ENCODE measurements at regions not wholly inside any gene's neighbourhood (a gene's known extent, or its start where the extent isn't known, plus 50 kb on each side); places are given as distances from the start of the nearest gene placed in this dataset.

DNA sequence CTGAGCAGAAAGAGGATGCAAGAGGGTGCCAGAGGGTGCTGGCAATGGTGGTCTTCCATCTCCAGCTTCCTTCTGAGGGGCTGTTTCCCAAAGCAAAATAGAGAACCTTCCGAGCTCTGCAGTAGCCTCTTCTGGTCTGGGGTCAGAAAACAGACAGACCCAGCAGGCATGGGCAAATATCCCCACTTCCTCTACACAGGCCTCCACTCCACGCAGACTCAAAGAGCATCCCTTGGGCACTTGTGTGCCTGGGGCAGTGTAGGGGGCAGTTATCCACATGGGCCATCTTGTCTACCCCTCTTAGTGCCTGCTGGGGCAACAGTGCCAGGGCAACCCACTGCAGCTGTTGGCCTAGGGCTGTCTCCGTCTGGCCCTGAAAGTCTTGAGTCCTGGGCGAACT lies 231.9 kb downstream of the TTC8 start:
- intact Hi-C loops (cut with micrococcal nuclease) = no loop called here
- H3K9me1 ChIP-seq (replicated peaks; ENCODE audit: control insufficient read depth, extremely low read depth, insufficient read depth, low read length) = no peaks in the 10 kb centered on the region
- no peak overlapping the region for H3K27ac ChIP-seq (ENCODE audit: insufficient read depth, low read depth, low read length)
- H3K36me3 ChIP-seq (ENCODE audit: control insufficient read depth in 2 of 2, extremely low read depth in 1 of 2, insufficient read depth in 2 of 2, low read length in 2 of 2) = no peaks in the 10 kb centered on the region
- DNase-seq (ENCODE audit: low read depth, low spot score) (no peak), FAIRE-seq (no peak)
- H3K9ac ChIP-seq (replicated peaks; ENCODE audit: extremely low read depth, insufficient read depth, low read length) = no peak overlapping the region
- H3K4me2 ChIP-seq (ENCODE audit: insufficient read depth, low read length) = no peak overlapping the region
- TF ChIP-seq POLR2A (IDR thresholded peaks at IDR 0.05; ENCODE audit: low read depth, low read length) = no peak
- TF ChIP-seq, protein P1, sequence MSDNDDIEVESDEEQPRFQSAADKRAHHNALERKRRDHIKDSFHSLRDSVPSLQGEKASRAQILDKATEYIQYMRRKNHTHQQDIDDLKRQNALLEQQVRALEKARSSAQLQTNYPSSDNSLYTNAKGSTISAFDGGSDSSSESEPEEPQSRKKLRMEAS (IDR thresholded peaks at IDR 0.05; ENCODE audit: insufficient read depth, insufficient read length) = no peak
- H3K9me3 ChIP-seq (replicated peaks; ENCODE audit: control insufficient read depth, insufficient read depth, low read length) = no peaks in the 10 kb centered on the region
- POLR2A ChIA-PET = no interaction called here
- H2AFZ ChIP-seq (ENCODE audit: low read depth, low read length) = no peak overlapping the region
- no peaks in the 10 kb centered on the region for H3K79me2 ChIP-seq (ENCODE audit: control insufficient read depth, insufficient read depth, low read length)
- H3K27me3 ChIP-seq (ENCODE audit: control insufficient read depth in 2 of 2, insufficient read depth in 2 of 2, low read length in 2 of 2) = no peaks in the 10 kb centered on the region
- H4K20me1 ChIP-seq (replicated peaks; ENCODE audit: control insufficient read depth, extremely low read depth, insufficient read depth, low read length) = no peaks in the 10 kb centered on the region
- no peak overlapping the region for H3K4me3 ChIP-seq (replicated peaks in 1 of 3; ENCODE audit: insufficient read depth in 1 of 3, low read depth in 1 of 3, low read length in 3 of 3)
- no peaks in the 10 kb centered on the region for H3K4me1 ChIP-seq (ENCODE audit: control insufficient read depth, extremely low read depth, insufficient read depth, low read length)
- no TSS peak for BruUV-seq (replicated peaks)
- CTCF ChIA-PET = interaction anchor here (1.1 kb wide), 1 partner anchor 16 kb away, joined by 6 read pairs; no protein-coding TSS in a partner anchor
- dilution Hi-C loops (cut with MboI; ENCODE audit: extremely low pct_ligation_motif_present, low sequenced_read_pairs) = no loop called here

DNA sequence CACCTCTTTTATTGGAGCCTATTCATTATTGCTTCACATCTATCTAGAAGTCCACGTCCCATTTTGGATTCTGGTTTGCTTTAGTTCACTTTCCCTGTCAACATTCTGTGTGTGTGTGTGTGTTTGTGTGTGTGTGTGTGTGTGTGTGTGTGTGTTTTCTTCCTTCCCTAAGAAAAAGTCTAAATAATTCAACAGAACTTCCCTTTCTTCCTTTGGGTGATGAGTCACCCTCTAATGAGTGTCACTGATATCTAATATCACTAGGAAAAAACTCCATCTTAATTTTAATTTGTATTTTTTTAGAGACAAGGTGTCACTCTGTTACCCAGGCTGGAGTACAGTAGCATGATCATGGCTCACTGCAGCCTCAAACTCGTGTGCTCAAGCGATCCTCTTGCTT lies 234.2 kb downstream of the TTC8 start:
- POLR2A ChIA-PET = no interaction called here
- Histone ChIP-seq H3K9me1 (replicated peaks; ENCODE audit: control insufficient read depth, extremely low read depth, insufficient read depth, low read length) (no peaks in the 10 kb centered on the region), H4K20me1 (replicated peaks; ENCODE audit: control insufficient read depth, extremely low read depth, insufficient read depth, low read length) (no peaks in the 10 kb centered on the region), H3K4me3 (replicated peaks in 1 of 3; ENCODE audit: insufficient read depth in 1 of 3, low read depth in 1 of 3, low read length in 3 of 3) (no peak overlapping the region), H3K36me3 (ENCODE audit: control insufficient read depth in 2 of 2, extremely low read depth in 1 of 2, insufficient read depth in 2 of 2, low read length in 2 of 2) (no peaks in the 10 kb centered on the region), H3K9me3 (replicated peaks; ENCODE audit: control insufficient read depth, insufficient read depth, low read length) (no peaks in the 10 kb centered on the region), H3K9ac (replicated peaks; ENCODE audit: extremely low read depth, insufficient read depth, low read length) (no peak overlapping the region), H3K27ac (ENCODE audit: insufficient read depth, low read depth, low read length) (no peak overlapping the region), H2AFZ (ENCODE audit: low read depth, low read length) (no peak overlapping the region), H3K4me2 (ENCODE audit: insufficient read depth, low read length) (no peak overlapping the region), H3K4me1 (ENCODE audit: control insufficient read depth, extremely low read depth, insufficient read depth, low read length) (no peaks in the 10 kb centered on the region), H3K79me2 (ENCODE audit: control insufficient read depth, insufficient read depth, low read length) (no peaks in the 10 kb centered on the region), H3K27me3 (ENCODE audit: control insufficient read depth in 2 of 2, insufficient read depth in 2 of 2, low read length in 2 of 2) (no peaks in the 10 kb centered on the region)
- no TSS peak for BruUV-seq (replicated peaks)
- DNase-seq (ENCODE audit: low read depth, low spot score) = no peak
- FAIRE-seq = no peak
- intact Hi-C loops (cut with micrococcal nuclease) = no loop called here
- CTCF ChIA-PET = no interaction called here
- dilution Hi-C loops (cut with MboI; ENCODE audit: extremely low pct_ligation_motif_present, low sequenced_read_pairs) = no loop called here
- peak; percentile 45 for TF ChIP-seq FOS (IDR thresholded peaks at IDR 0.05; ENCODE audit: borderline replicate concordance, insufficient read depth, low read length)
- TF ChIP-seq POLR2AphosphoS5 (IDR thresholded peaks at IDR 0.05; ENCODE audit: insufficient read depth, low read depth, low read length) = no peak

All from endothelial cell of umbilical vein (primary cell).